ENCODE measurements at regions not wholly inside any gene's neighbourhood (a gene's known extent, or its start where the extent isn't known, plus 50 kb on each side); places are given as distances from the start of the nearest gene placed in this dataset.

- CTCF ChIA-PET, result no interaction called here
Observed at GRCh38 chr6:86017236-86017635, 374.6 kb upstream of the SYNCRIP start.

GRCh38 chr6:86016567-86016966, 373.9 kb upstream of the SYNCRIP start:
- Mint-ChIP-seq H3K27ac (no peak overlapping the region), H3K9me3 (ENCODE audit: insufficient read depth) (no peaks in the 10 kb centered on the region), H3K4me3 (no peak overlapping the region), H3K27me3 (no peaks in the 10 kb centered on the region), H3K4me1 (no peaks in the 10 kb centered on the region)
- Histone ChIP-seq H4K20me1 (ENCODE audit: control insufficient read depth, insufficient read depth, low read length, poor library complexity, severe bottlenecking) (no peaks in the 10 kb centered on the region), H3K27me3 (replicated peaks in 1 of 4; ENCODE audit: control extremely low read depth in 1 of 4, control insufficient read depth in 3 of 4, insufficient read depth in 4 of 4, low read length in 3 of 4) (no peaks in the 10 kb centered on the region), H3K4me3 (ENCODE audit: control extremely low read depth in 1 of 5, extremely low read depth in 1 of 5, insufficient read depth in 1 of 5, low read depth in 2 of 5, low read length in 4 of 5) (no peak overlapping the region), H2AFZ (ENCODE audit: insufficient read depth, low read depth, low read length, poor library complexity, severe bottlenecking) (no peak overlapping the region), H3K4me2 (replicated peaks; ENCODE audit: low read depth, low read length, poor library complexity, severe bottlenecking) (no peak overlapping the region), H3K4me1 (ENCODE audit: control insufficient read depth in 2 of 2, insufficient read depth in 2 of 2, low read length in 2 of 2) (no peaks in the 10 kb centered on the region), H3K27ac (ENCODE audit: low read length in 2 of 2) (no peak overlapping the region), H3K79me2 (ENCODE audit: control insufficient read depth, insufficient read depth, low read length) (no peaks in the 10 kb centered on the region), H3K36me3 (replicated peaks in 1 of 2; ENCODE audit: control extremely low read depth in 1 of 2, control insufficient read depth in 1 of 2, extremely low read depth in 1 of 2, insufficient read depth in 2 of 2, low read length in 1 of 2) (no peaks in the 10 kb centered on the region), H3K9me3 (ENCODE audit: control extremely low read depth in 1 of 3, control insufficient read depth in 2 of 3, insufficient read depth in 1 of 3, low read length in 2 of 3) (no peaks in the 10 kb centered on the region), H3K9ac (ENCODE audit: low read length) (no peak overlapping the region)
- DNase-seq (no peak), ATAC-seq (ENCODE audit: low read depth) (no peak)
- ChIA-PET CTCF (no interaction called here), POLR2A (no interaction called here)
- 94% methylated on average over 2 of the region's 3 CpGs for WGBS (ENCODE audit: insufficient coverage)
- TF ChIP-seq EZH2 (IDR thresholded peaks at IDR 0.05; ENCODE audit: borderline replicate concordance, insufficient read depth, low read depth, low read length, poor library complexity, severe bottlenecking) (no peak), CTCF (IDR thresholded peaks at IDR 0.05) (no peak)
- intact Hi-C loops (cut with micrococcal nuclease), result no loop called here

More at GRCh38 chr6:86017236-86017635, 374.6 kb upstream of the SYNCRIP start:
- Histone ChIP-seq H3K36me3 (replicated peaks in 1 of 2; ENCODE audit: control extremely low read depth in 1 of 2, control insufficient read depth in 1 of 2, extremely low read depth in 1 of 2, insufficient read depth in 2 of 2, low read length in 1 of 2) (no peaks in the 10 kb centered on the region), H3K9me3 (ENCODE audit: control extremely low read depth in 1 of 3, control insufficient read depth in 2 of 3, insufficient read depth in 1 of 3, low read length in 2 of 3) (no peaks in the 10 kb centered on the region), H3K27me3 (replicated peaks in 1 of 4; ENCODE audit: control extremely low read depth in 1 of 4, control insufficient read depth in 3 of 4, insufficient read depth in 4 of 4, low read length in 3 of 4) (no peaks in the 10 kb centered on the region), H2AFZ (ENCODE audit: insufficient read depth, low read depth, low read length, poor library complexity, severe bottlenecking) (no peak overlapping the region), H3K4me1 (ENCODE audit: control insufficient read depth in 2 of 2, insufficient read depth in 2 of 2, low read length in 2 of 2) (no peaks in the 10 kb centered on the region), H3K79me2 (ENCODE audit: control insufficient read depth, insufficient read depth, low read length) (no peaks in the 10 kb centered on the region), H3K9ac (ENCODE audit: low read length) (no peak overlapping the region), H4K20me1 (ENCODE audit: control insufficient read depth, insufficient read depth, low read length, poor library complexity, severe bottlenecking) (no peaks in the 10 kb centered on the region), H3K4me2 (replicated peaks; ENCODE audit: low read depth, low read length, poor library complexity, severe bottlenecking) (no peak overlapping the region), H3K27ac (ENCODE audit: low read length in 2 of 2) (no peak overlapping the region), H3K4me3 (ENCODE audit: control extremely low read depth in 1 of 5, extremely low read depth in 1 of 5, insufficient read depth in 1 of 5, low read depth in 2 of 5, low read length in 4 of 5) (no peak overlapping the region)
- 67% methylated on average over 1 of the region's 1 CpG for WGBS (ENCODE audit: insufficient coverage)
- TF ChIP-seq EZH2 (IDR thresholded peaks at IDR 0.05; ENCODE audit: borderline replicate concordance, insufficient read depth, low read depth, low read length, poor library complexity, severe bottlenecking), result no peak
- no peak for TF ChIP-seq CTCF (IDR thresholded peaks at IDR 0.05)
- no peak for ATAC-seq (ENCODE audit: low read depth)
- H3K27me3 Mint-ChIP-seq, result no peaks in the 10 kb centered on the region
- intact Hi-C loops (cut with micrococcal nuclease), result no loop called here
- no peak overlapping the region for H3K27ac Mint-ChIP-seq
- H3K4me3 Mint-ChIP-seq, result no peak overlapping the region
- no peaks in the 10 kb centered on the region for H3K9me3 Mint-ChIP-seq (ENCODE audit: insufficient read depth)
- no peaks in the 10 kb centered on the region for H3K4me1 Mint-ChIP-seq
- POLR2A ChIA-PET, result no interaction called here
- no peak for DNase-seq
